HepG2 (cell line): ENCODE measurements at regions not wholly inside any gene's neighbourhood (a gene's known extent, or its start where the extent isn't known, plus 50 kb on each side); places are given as distances from the start of the nearest gene placed in this dataset.

Experiments
- ATAC-seq: fragments of 200-7000 bp; cut with Tn5 transposase; 3 replicates; pipeline ENCODE4 v1.9.1; 2020; ENCODE audit warnings: mild to moderate bottlenecking, moderate library complexity
- BruUV-seq: library from RNA; stranded (reverse); fragments of 400-500 nt; replicated peaks from 2 replicates; lab custom pipeline; 2021; lab: Mats Ljungman, UMichigan
- CTCF ChIA-PET: fragments of 300-600 bp; formaldehyde crosslinking; extraction: SDS; loops from one replicate; lab custom pipeline; 2021; ENCODE audit warnings: low total read pairs, inconsistent platforms, low intra/inter-chr PET ratio; lab: Yijun Ruan, JAX
- POLR2A ChIA-PET: fragments of 350-600 bp; sonication (Branson Sonifier 250); formaldehyde crosslinking; loops from one replicate; lab custom pipeline; 2020; ENCODE audit warnings: antibody characterized with exemption, inconsistent platforms; lab: Yijun Ruan, JAX
- DNase-seq: peaks from one replicate; pipeline ENCODE4 v3.0.0-alpha.2; 2015; ENCODE audit warnings: low spot score
- FAIRE-seq: peaks from 3 replicates; lab custom pipeline; 2011; peaks lifted over from hg19 to GRCh38; lab: Jason Lieb, UNC
- H2AFZ ChIP-seq: one replicate; pipeline ENCODE4 v1.6.1; 2011; ENCODE audit warnings: low read length, inconsistent platforms
- H3K27ac ChIP-seq: fragments of 300-600 bp; 3 replicates; pipeline ENCODE4 v1.8.0; 2011; ENCODE audit warnings: mixed run types, mild to moderate bottlenecking, mixed read lengths, low read length, inconsistent platforms; ENCODE audit not compliant: insufficient read depth; ENCODE audit errors: extremely low read length
- H3K27me3 ChIP-seq, 2 experiments: fragments of 200-600 bp in 1 of 2; 2 replicates in 1 of 2; 3 replicates in 1 of 2; pipeline versions ENCODE4 v1.6.0 to v1.8.0; 2011; ENCODE audit warnings: low read length in 2 of 2, mild to moderate bottlenecking in 2 of 2, moderate library complexity in 2 of 2, inconsistent platforms in 1 of 2; ENCODE audit not compliant: insufficient read depth in 2 of 2, control insufficient read depth in 1 of 2
- H3K36me3 ChIP-seq, 2 experiments: fragments of 200-600 bp in 1 of 2; replicated peaks in 1 of 2; 2 replicates in 1 of 2; 3 replicates in 1 of 2; pipeline versions ENCODE4 v1.5.1 to v1.8.0; 2011; ENCODE audit warnings: low read length in 2 of 2, inconsistent platforms in 1 of 2; ENCODE audit not compliant: insufficient read depth in 2 of 2, control insufficient read depth in 1 of 2
- H3K4me1 ChIP-seq: 2 replicates; pipeline ENCODE4 v1.5.1; 2012; ENCODE audit warnings: low read length, inconsistent platforms; ENCODE audit not compliant: insufficient read depth
- H3K4me2 ChIP-seq: 2 replicates; pipeline ENCODE4 v1.6.0; 2011; ENCODE audit warnings: low read depth, low read length, inconsistent platforms
- H3K4me3 ChIP-seq, 3 experiments: fragments of 200-600 bp in 1 of 3; sonication (generic), shearing (Covaris generic) in 1 of 3; replicated peaks in 1 of 3; 2 replicates each; pipeline ENCODE4 v1.5.1; 2011 to 2016; ENCODE audit warnings: low read length in 3 of 3, inconsistent platforms in 2 of 3, low read depth in 2 of 3, mild to moderate bottlenecking in 2 of 3, control low read depth in 1 of 3, mixed read lengths in 1 of 3; ENCODE audit not compliant: insufficient read depth in 1 of 3
- H3K79me2 ChIP-seq: one replicate; pipeline ENCODE4 v1.6.1; 2011; ENCODE audit warnings: low read length, inconsistent platforms; ENCODE audit not compliant: insufficient read depth
- H3K9ac ChIP-seq: 2 replicates; pipeline ENCODE4 v1.6.0; 2011; ENCODE audit warnings: mild to moderate bottlenecking, low read depth, low read length, inconsistent platforms; ENCODE audit not compliant: insufficient read depth
- H3K9me3 ChIP-seq: 2 replicates; pipeline ENCODE4 v1.5.1; 2012; ENCODE audit warnings: mild to moderate bottlenecking, low read length
- H4K20me1 ChIP-seq: 2 replicates; pipeline ENCODE4 v1.6.0; 2011; ENCODE audit warnings: inconsistent platforms, mild to moderate bottlenecking, low read length, moderate library complexity; ENCODE audit not compliant: insufficient read depth
- FOSL1 ChIP-seq: sonication (generic); formaldehyde crosslinking; IDR thresholded peaks from 2 replicates; pipeline ENCODE4 v1.9.0; 2021; ENCODE audit warnings: missing genetic modification reagents, borderline replicate concordance
- PHF21A ChIP-seq: sonication (generic); formaldehyde crosslinking; IDR thresholded peaks from 2 replicates; pipeline ENCODE4 v1.5.0; 2020; ENCODE audit warnings: mild to moderate bottlenecking, missing genetic modification reagents
- RBAK ChIP-seq: sonication (generic); formaldehyde crosslinking; IDR thresholded peaks from 2 replicates; pipeline ENCODE4 v1.5.1; 2020; ENCODE audit warnings: mild to moderate bottlenecking, missing genetic modification reagents
- REXO4 ChIP-seq: sonication (generic); formaldehyde crosslinking; IDR thresholded peaks from 2 replicates; pipeline ENCODE4 v1.8.0; 2022; ENCODE audit warnings: missing genetic modification reagents, mild to moderate bottlenecking, borderline replicate concordance
- TAF1 ChIP-seq: sonication (generic); formaldehyde crosslinking; IDR thresholded peaks from 2 replicates; pipeline ENCODE4 v1.4.0; 2020; ENCODE audit warnings: missing genetic modification reagents
- ZFY ChIP-seq: sonication (generic); formaldehyde crosslinking; IDR thresholded peaks from 2 replicates; pipeline ENCODE4 v1.4.0; 2020; ENCODE audit warnings: missing genetic modification reagents
- ZNF484 ChIP-seq: sonication (generic); formaldehyde crosslinking; IDR thresholded peaks from 2 replicates; pipeline ENCODE4 v1.5.1; 2020; ENCODE audit warnings: mild to moderate bottlenecking, low read depth, missing genetic modification reagents, borderline replicate concordance
- ZNF552 ChIP-seq: sonication (generic); formaldehyde crosslinking; IDR thresholded peaks from 2 replicates; pipeline ENCODE4 v1.9.0; 2022; ENCODE audit warnings: missing genetic modification reagents, mild to moderate bottlenecking, borderline replicate concordance
- ZNF589 ChIP-seq: sonication (generic); formaldehyde crosslinking; conservative IDR thresholded peaks from 2 replicates; pipeline ENCODE4 v1.8.0; 2022; ENCODE audit warnings: mild to moderate bottlenecking, moderate library complexity, missing genetic modification reagents
- WGBS: methylation state at CpG from one replicate; pipeline ENCODE4 v1.1.6; 2017; ENCODE audit warnings: low lambda C conversion rate; 5-methylcytosine and 5-hydroxymethylcytosine counted together
- in situ Hi-C: cut with HindIII; loops from 2 replicates; pipeline ENCODE4 v1.10.0; 2017; ENCODE audit warnings: low pct_unique_long_range_greater_than_20kb; ENCODE audit not compliant: extremely low pct_ligation_motif_present
- intact Hi-C: fragments of 100-400 bp; cut with micrococcal nuclease; formaldehyde crosslinking; loops from one replicate; pipeline ENCODE4 v1.10.0; 2022; ENCODE audit not compliant: unreplicated experiment
- TF ChIP-seq, protein P1 (sequence below): sonication (generic); formaldehyde crosslinking; IDR thresholded peaks from 2 replicates; pipeline ENCODE4 v1.5.1; 2020; ENCODE audit warnings: mild to moderate bottlenecking, missing genetic modification reagents, borderline replicate concordance
- TF ChIP-seq, protein P2 (sequence below): sonication (generic); formaldehyde crosslinking; IDR thresholded peaks from 2 replicates; pipeline ENCODE4 v1.8.0; 2022; ENCODE audit warnings: mild to moderate bottlenecking, missing genetic modification reagents, borderline replicate concordance

DNA sequence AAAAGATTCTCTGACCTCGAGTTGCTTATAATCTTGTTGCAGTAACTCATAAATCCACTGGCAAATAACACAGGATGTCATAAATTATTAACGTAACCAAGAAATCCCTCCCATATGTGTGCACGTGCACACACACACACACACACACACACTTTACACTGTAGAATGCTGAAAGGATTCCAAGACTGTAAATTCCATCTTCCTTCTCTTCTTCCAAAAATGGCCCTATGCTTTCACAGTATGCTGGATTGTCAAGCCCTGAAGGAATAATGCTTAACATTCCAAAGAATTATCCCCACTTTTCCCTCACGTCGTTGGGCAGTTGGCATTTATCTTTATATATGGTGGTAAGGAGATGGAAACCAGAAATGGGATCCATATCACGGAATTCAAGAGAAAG, 117.5 kb upstream of the CRIM1 start:
- FAIRE-seq (no peak), DNase-seq (no peak), ATAC-seq (no peak)
- in situ Hi-C loops = no loop called here
- Histone ChIP-seq H3K9me3 (no peaks in the 10 kb centered on the region), H4K20me1 (no peaks in the 10 kb centered on the region), H3K79me2 (no peaks in the 10 kb centered on the region), H3K27me3 (no peaks in the 10 kb centered on the region), H3K4me1 (no peaks in the 10 kb centered on the region), H3K27ac (no peak overlapping the region), H3K4me3 (no peak overlapping the region), H3K9ac (no peak overlapping the region), H3K36me3 (no peaks in the 10 kb centered on the region), H2AFZ (no peak overlapping the region), H3K4me2 (no peak overlapping the region)
- ChIA-PET POLR2A (no interaction called here), CTCF (no interaction called here)
- intact Hi-C loops = no loop called here
- WGBS = 5% methylated on average over 6 of the region's 6 CpGs
- TF ChIP-seq ZNF589 (CRISPR knock-in tag) = no peak
- TF ChIP-seq PHF21A (CRISPR knock-in tag) = no peak
- TF ChIP-seq TAF1 (CRISPR knock-in tag) = no peak
- TF ChIP-seq ZFY (CRISPR knock-in tag) = no peak
- no peak for TF ChIP-seq FOSL1
- no peak for TF ChIP-seq ZNF484 (CRISPR knock-in tag)
- TF ChIP-seq, protein P1, sequence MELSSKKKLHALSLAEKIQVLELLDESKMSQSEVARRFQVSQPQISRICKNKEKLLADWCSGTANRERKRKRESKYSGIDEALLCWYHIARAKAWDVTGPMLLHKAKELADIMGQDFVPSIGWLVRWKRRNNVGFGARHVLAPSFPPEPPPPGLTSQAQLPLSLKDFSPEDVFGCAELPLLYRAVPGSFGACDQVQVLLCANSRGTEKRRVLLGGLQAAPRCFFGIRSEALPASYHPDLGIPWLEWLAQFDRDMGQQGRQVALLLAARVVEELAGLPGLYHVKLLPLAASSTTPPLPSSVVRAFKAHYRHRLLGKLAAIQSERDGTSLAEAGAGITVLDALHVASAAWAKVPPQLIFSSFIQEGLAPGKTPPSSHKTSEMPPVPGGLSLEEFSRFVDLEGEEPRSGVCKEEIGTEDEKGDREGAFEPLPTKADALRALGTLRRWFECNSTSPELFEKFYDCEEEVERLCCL (CRISPR knock-in tag) = no peak
- no peak for TF ChIP-seq RBAK
- TF ChIP-seq, protein P2, sequence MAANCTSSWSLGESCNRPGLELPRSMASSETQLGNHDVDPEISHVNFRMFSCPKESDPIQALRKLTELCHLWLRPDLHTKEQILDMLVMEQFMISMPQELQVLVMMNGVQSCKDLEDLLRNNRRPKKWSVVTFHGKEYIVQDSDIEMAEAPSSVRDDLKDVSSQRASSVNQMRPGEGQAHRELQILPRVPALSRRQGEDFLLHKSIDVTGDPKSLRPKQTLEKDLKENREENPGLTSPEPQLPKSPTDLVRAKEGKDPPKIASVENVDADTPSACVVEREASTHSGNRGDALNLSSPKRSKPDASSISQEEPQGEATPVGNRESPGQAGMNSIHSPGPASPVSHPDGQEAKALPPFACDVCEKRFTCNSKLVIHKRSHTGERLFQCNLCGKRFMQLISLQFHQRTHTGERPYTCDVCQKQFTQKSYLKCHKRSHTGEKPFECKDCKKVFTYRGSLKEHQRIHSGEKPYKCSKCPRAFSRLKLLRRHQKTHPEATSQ (CRISPR knock-in tag) = no peak
- TF ChIP-seq ZNF552 (CRISPR knock-in tag) = no peak
- no peak for TF ChIP-seq REXO4 (CRISPR knock-in tag)
- BruUV-seq = no TSS peak
